ENCODE measurements at regions not wholly inside any gene's neighbourhood (a gene's known extent, or its start where the extent isn't known, plus 50 kb on each side); places are given as distances from the start of the nearest gene placed in this dataset.

DNA sequence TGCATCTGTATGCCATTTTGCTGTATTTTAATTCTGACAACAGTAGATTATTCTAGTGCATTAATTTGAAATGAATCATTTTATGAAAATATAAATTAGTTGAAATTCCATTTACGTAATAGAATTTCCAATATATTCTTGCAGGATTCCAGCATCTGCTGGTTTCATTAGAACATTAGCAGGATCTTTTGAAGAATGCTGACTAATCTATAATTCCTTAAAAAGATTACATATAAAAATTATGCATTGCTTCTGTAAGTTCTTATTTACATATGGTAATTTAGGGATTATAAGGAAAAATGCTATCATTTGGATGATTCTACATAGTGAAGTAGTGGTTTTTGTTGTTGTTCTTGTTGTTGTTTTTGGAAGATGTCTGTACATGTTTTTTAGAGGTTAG, 182.2 kb upstream of the GNPDA2 start:
- TF ChIP-seq, protein P1, sequence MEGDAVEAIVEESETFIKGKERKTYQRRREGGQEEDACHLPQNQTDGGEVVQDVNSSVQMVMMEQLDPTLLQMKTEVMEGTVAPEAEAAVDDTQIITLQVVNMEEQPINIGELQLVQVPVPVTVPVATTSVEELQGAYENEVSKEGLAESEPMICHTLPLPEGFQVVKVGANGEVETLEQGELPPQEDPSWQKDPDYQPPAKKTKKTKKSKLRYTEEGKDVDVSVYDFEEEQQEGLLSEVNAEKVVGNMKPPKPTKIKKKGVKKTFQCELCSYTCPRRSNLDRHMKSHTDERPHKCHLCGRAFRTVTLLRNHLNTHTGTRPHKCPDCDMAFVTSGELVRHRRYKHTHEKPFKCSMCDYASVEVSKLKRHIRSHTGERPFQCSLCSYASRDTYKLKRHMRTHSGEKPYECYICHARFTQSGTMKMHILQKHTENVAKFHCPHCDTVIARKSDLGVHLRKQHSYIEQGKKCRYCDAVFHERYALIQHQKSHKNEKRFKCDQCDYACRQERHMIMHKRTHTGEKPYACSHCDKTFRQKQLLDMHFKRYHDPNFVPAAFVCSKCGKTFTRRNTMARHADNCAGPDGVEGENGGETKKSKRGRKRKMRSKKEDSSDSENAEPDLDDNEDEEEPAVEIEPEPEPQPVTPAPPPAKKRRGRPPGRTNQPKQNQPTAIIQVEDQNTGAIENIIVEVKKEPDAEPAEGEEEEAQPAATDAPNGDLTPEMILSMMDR (conservative IDR thresholded peaks at IDR 0.05) = no peak
- TF ChIP-seq ZFX (IDR thresholded peaks at IDR 0.05) = no peak
